NCI-H446 (cell line): ENCODE measurements at regions not wholly inside any gene's neighbourhood (a gene's known extent, or its start where the extent isn't known, plus 50 kb on each side); places are given as distances from the start of the nearest gene placed in this dataset.
A peak's percentile ranks its signal among the peaks of the same experiment; 100 is the strongest.
"Not testable (repeated sequence)": the region's sequence is repeated elsewhere in the genome, so short reads cannot be mapped to it uniquely, and the experiment has no call there.

Experiments used
- DNase-seq, 2 experiments: peaks; one replicate each; lab custom pipeline; 2025; lab: John Stamatoyannopoulos, UW

DNA sequence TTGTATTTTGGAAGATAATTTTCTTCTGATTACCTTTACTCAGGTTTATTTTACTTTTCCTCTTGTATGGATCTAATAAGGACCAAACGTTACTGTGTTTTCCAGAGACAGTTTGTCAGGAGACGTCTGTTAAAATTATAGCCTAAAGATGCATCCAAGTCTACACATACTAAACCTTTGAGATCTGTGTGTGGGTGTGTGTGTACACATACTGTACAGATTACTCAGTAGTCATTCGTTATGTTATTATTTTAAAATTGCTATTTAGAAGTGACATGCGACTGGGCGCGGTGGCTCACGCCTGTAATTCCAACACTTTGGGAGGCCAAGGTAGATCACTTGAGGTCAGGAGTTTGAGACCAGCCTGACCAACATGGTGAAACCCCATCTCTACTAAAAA, 51.6 kb upstream of the CNTLN start:
- DNase-seq: no peak

DNA sequence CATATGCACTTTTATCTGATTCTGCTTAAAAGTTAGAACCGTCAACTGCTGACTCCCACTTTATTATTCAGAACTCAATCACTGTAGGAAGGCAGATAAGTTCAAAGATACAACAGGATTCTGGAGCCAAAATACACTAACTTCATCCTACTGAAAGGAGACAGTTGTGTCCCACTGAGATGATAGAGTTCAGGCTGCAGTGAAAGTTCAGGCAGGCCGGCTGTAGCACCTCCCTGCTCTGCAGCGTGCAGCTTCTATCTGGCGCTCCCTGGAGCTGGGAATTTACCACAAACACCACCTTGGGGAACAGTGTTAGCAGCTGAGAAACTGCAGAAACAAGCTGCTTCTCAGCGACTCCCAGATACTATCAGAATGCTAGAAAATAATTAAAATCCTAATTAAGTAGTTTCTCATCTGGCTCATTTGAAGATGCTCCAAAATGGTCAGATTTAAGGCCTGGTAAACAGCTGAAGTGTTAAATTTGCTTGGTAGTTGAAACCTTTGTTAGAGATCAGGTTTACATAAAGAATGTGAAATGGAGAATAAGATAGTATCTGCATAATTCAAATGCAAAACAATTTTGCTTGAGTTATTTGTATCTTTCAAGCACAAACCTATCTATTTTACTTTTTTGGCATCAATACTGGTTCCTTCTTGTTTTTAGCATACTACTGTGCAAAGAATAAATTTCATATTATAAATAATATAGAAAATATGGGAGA, 52.3 kb upstream of the CNTLN start:
- no peak for DNase-seq

GRCh38 chr9:17081814-17082213, 53.0 kb upstream of the CNTLN start:
- DNase-seq: no peak

- no peak for DNase-seq
Measured at GRCh38 chr9:17081351-17081750, 53.5 kb upstream of the CNTLN start.

DNA sequence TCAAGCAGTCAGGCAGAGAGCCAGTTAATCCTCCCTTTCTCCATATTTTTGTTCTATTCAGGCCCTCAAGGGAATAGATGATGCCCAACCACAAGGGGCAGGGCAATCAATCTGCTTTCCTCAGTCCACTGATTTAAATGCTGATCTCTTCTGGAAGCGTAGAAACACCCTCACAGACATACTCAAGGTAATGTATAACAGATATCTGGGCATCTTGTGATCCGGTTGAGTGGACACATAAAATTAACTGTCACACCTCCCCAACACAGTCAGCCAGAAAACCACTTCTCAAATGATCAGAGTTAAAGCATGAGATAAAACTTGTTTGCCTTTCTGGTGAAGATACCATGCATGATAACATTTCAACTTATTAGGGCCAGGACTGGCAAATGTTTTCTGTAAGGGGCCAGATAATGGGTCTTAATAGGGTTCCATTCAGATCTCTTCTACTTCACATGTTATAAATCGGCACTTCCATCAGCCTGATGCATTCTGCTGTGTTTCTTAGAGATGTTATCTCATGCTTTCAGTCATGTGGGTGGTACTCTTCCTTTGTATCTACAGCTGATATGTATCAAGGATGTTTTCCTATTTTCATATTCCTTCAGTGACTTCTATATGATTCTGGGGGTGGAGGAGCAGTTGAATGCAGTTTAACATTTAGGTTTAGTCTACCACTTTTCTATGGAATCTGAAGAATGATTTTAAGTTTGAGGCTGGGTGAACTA, 58.9 kb upstream of the CNTLN start:
- peak in 1 of 2 experiments; percentile 33 for DNase-seq

- no peak for DNase-seq
Measured at GRCh38 chr9:17075146-17075757, 59.6 kb upstream of the CNTLN start.

- DNase-seq: not testable (repeated sequence)
Measured at GRCh38 chr9:17072563-17072962, 62.3 kb upstream of the CNTLN start.

GRCh38 chr9:17068671-17069070, 66.2 kb upstream of the CNTLN start:
- no peak for DNase-seq

DNA sequence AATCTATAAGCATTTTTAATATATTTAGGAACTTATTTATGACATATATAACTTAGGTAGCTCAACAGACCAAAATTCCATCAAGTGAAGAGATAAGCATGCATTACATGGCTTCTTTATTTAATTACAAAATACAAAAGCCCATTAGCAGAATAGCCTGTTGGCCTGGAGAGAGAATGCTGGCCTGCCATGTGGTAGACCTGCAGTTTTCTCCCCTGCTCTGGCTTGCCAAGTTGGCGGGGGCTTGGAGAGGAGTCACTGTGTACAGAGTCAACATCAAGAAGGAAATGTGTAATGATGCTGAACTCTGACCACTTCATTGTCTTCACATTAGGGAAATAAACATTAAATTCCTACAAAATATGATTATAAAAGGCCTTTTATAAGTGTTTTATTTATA, 69.8 kb upstream of the CNTLN start:
- peak; percentile 71 to 81 for DNase-seq

GRCh38 chr9:17064558-17064957, 70.3 kb upstream of the CNTLN start:
- peak; percentile 52 to 79 for DNase-seq

GRCh38 chr9:17063535-17064135, 71.2 kb upstream of the CNTLN start:
- peak; percentile 36 to 82 for DNase-seq

- no peak for DNase-seq
Measured at GRCh38 chr9:17062497-17062896, 72.3 kb upstream of the CNTLN start.

- no peak for DNase-seq
Measured at GRCh38 chr9:17060450-17060849, 74.4 kb upstream of the CNTLN start.

GRCh38 chr9:17059465-17059864, 75.4 kb upstream of the CNTLN start:
- no peak for DNase-seq

GRCh38 chr9:17057729-17058128, 77.1 kb upstream of the CNTLN start:
- no peak for DNase-seq

GRCh38 chr9:17052626-17053025, 82.2 kb upstream of the CNTLN start:
- peak in 1 of 2 experiments; percentile 11 for DNase-seq

GRCh38 chr9:17045381-17045940, 89.4 kb upstream of the CNTLN start:
- peak; percentile 20 to 52 for DNase-seq

- no peak for DNase-seq
Measured at GRCh38 chr9:17031546-17031945, 103.3 kb upstream of the CNTLN start.

GRCh38 chr9:17025281-17025680, 109.6 kb upstream of the CNTLN start:
- DNase-seq: no peak

- DNase-seq: no peak
Measured at GRCh38 chr9:17024129-17024528, 110.7 kb upstream of the CNTLN start.

- DNase-seq: no peak
Measured at GRCh38 chr9:17021387-17021970, 113.4 kb upstream of the CNTLN start.

DNA sequence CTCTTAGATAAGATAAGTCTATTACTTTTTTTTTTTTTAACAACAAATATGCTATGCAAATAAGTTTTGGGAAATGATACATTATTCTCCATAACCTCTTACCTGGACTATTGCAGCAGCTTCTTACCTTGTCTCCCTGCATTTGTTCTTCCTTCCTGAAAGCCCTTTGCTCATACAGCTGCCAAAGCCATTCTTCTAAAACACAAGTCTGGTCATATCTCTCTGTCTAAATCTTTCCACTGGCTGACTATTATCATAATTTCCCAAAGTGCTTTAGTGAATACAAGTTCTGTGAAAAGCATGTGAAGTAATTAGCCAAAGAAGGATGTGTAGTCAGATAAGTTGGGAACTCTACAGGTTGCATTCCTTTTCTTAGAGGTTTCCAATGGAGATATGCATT, 115.4 kb upstream of the CNTLN start:
- no peak for DNase-seq
